Astrocyte of the cerebellum (primary cell): ENCODE measurements at regions not wholly inside any gene's neighbourhood (a gene's known extent, or its start where the extent isn't known, plus 50 kb on each side); places are given as distances from the start of the nearest gene placed in this dataset.

ENCODE experiments used
- DNase-seq: peaks from one replicate; pipeline ENCODE4 v3.0.0-alpha.2; 2011; ENCODE audit warnings: low read depth
- H3K4me3 ChIP-seq: 2 replicates; pipeline ENCODE4 v1.5.1; 2011; ENCODE audit warnings: mild to moderate bottlenecking, low read depth, low read length, moderate library complexity
- CTCF ChIP-seq: IDR thresholded peaks from 2 replicates; pipeline ENCODE4 v1.5.1; 2012; ENCODE audit warnings: low read length, low read depth, moderate library complexity, mild to moderate bottlenecking; ENCODE audit errors: missing control alignments
- in situ Hi-C: cut with HindIII; loops from 2 replicates; pipeline ENCODE4 v1.10.0; 2017; ENCODE audit warnings: low sequenced_read_pairs

GRCh38 chr11:112581747-112582146 is 321.1 kb upstream of the PLET1 start:
- no peak for TF ChIP-seq CTCF
- in situ Hi-C loops: no loop called here
- no peak for DNase-seq
- no peak overlapping the region for H3K4me3 ChIP-seq

GRCh38 chr11:112582366-112582765 is 321.7 kb upstream of the PLET1 start:
- no peak overlapping the region for H3K4me3 ChIP-seq
- TF ChIP-seq CTCF: no peak
- in situ Hi-C loops: no loop called here

GRCh38 chr11:112583261-112583893 is 322.7 kb upstream of the PLET1 start:
- DNase-seq: no peak
- no peak for TF ChIP-seq CTCF
- no peak overlapping the region for H3K4me3 ChIP-seq
- in situ Hi-C loops: no loop called here

More at GRCh38 chr11:112582366-112582765, 321.7 kb upstream of the PLET1 start:
- DNase-seq: no peak

GRCh38 chr11:112584672-112585071 is 324.0 kb upstream of the PLET1 start:
- no peak overlapping the region for H3K4me3 ChIP-seq
- no peak for DNase-seq
- in situ Hi-C loops: no loop called here
- peak; percentile 14 for TF ChIP-seq CTCF

GRCh38 chr11:112587664-112588063 is 327.0 kb upstream of the PLET1 start:
- TF ChIP-seq CTCF: no peak
- no peak for DNase-seq
- H3K4me3 ChIP-seq: no peak overlapping the region
- in situ Hi-C loops: no loop called here

- peak; percentile 69 for TF ChIP-seq CTCF
- peak; percentile 87 for DNase-seq
- in situ Hi-C loops: no loop called here
- no peak overlapping the region for H3K4me3 ChIP-seq
Measured at GRCh38 chr11:112588252-112588694, 327.6 kb upstream of the PLET1 start.
